ENCODE measurements at regions not wholly inside any gene's neighbourhood (a gene's known extent, or its start where the extent isn't known, plus 50 kb on each side); places are given as distances from the start of the nearest gene placed in this dataset.

DNA sequence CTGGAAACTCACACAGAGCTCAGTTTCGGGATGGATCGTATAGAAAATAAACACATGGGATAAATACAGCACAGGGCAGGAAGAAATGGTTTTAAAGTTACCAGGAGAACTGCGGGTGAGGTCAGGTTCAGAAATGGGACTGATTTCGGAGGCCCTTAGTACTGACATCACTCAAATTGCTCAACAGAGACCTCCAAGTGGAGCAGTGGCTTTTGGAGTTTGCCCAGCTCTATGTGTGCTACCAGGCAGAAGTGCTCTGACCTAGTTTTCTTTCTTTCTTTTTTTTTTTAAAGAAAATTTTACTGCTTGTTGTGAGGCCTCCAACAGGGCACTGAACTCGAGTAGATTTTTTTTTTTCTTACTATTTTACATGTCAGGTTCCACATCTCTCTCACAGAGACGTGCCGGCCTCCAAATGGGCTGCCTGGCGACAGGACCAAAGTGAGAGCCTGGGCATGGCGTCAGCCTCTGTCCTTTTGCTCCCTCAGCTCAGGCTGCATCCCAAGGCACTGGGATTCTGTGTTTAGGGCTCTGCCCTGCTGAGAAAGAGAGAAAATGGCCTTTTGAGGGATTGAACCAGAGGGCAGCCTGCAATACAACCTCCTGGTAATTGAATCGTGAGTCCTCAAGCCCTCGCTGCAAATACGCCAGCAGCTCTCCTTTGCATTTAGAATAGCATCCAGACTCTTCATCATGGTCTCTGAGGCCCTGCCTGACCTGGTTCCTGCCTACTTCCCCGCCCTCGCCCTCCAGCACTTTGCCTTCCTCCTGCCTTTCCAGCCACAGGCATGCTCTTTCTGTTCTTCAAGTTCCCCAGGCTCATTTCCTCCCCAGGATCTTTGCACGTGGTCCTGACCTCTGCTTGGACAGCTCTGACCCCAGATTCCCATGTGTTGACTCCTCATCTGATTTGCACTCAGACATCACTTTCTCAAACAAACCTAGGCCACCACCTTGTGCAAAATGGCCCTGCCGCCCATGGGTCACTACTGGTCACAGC is 173.5 kb downstream of the FGF1 start:
- TF ChIP-seq, protein P1, sequence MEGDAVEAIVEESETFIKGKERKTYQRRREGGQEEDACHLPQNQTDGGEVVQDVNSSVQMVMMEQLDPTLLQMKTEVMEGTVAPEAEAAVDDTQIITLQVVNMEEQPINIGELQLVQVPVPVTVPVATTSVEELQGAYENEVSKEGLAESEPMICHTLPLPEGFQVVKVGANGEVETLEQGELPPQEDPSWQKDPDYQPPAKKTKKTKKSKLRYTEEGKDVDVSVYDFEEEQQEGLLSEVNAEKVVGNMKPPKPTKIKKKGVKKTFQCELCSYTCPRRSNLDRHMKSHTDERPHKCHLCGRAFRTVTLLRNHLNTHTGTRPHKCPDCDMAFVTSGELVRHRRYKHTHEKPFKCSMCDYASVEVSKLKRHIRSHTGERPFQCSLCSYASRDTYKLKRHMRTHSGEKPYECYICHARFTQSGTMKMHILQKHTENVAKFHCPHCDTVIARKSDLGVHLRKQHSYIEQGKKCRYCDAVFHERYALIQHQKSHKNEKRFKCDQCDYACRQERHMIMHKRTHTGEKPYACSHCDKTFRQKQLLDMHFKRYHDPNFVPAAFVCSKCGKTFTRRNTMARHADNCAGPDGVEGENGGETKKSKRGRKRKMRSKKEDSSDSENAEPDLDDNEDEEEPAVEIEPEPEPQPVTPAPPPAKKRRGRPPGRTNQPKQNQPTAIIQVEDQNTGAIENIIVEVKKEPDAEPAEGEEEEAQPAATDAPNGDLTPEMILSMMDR (IDR thresholded peaks at IDR 0.05; ENCODE audit: borderline replicate concordance, extremely low read depth, low read length, poor library complexity, severe bottlenecking): no peak
- no peak for TF ChIP-seq EZH2 (IDR thresholded peaks at IDR 0.05; ENCODE audit: borderline replicate concordance, low read depth, low read length, severe bottlenecking)
